ENCODE measurements at regions not wholly inside any gene's neighbourhood (a gene's known extent, or its start where the extent isn't known, plus 50 kb on each side); places are given as distances from the start of the nearest gene placed in this dataset.

DNA sequence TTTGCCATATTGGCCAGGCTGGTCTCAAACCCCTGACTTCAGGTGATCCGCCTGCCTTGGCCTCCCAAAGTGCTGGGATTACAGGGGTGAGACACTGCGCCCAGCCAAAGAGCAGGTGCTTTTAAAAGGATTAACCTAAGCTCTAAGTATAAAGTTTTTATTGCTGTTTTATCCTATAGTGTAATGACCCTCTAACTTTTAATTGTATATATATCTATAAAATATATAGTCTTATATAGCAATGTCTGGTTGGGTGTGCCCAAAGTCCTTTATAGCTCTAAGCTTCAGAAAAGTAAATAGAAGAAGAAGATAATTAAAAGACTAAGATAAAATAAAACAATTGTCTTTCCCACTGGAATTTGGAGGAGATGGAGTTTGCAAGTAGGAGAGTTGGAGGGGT lies 73.8 kb upstream of the ATP5PO start:
- Histone ChIP-seq H2AFZ (no peak overlapping the region), H4K20me1 (ENCODE audit: insufficient read depth) (no peaks in the 10 kb centered on the region), H3K27me3 (ENCODE audit: insufficient read depth, low read depth) (no peaks in the 10 kb centered on the region), H3K4me3 (no peak overlapping the region), H3K27ac (no peak overlapping the region), H3K36me3 (ENCODE audit: low read depth) (no peaks in the 10 kb centered on the region), H3K9me2 (ENCODE audit: insufficient read depth) (no peaks in the 10 kb centered on the region), H3K9me3 (ENCODE audit: insufficient read depth, low read depth) (no peaks in the 10 kb centered on the region), H3K4me2 (no peak overlapping the region), H3K4me1 (replicated peaks; ENCODE audit: insufficient read depth) (no peaks in the 10 kb centered on the region), H3K79me2 (ENCODE audit: low read depth) (no peaks in the 10 kb centered on the region), H3F3A (ENCODE audit: insufficient read depth, low read depth) (no peaks in the 10 kb centered on the region)
- no TSS peak for BruUV-seq (replicated peaks)
- ChIA-PET POLR2A (ENCODE audit: unreplicated experiment) (no interaction called here), CTCF (no interaction called here)
- intact Hi-C loops (cut with micrococcal nuclease; ENCODE audit: unreplicated experiment): no loop called here
- no peak for DNase-seq
- no peak for TF ChIP-seq CTCF (conservative IDR thresholded peaks at IDR 0.05)
- no peak for TF ChIP-seq EZH2 (IDR thresholded peaks at IDR 0.05; ENCODE audit: low read depth)

DNA sequence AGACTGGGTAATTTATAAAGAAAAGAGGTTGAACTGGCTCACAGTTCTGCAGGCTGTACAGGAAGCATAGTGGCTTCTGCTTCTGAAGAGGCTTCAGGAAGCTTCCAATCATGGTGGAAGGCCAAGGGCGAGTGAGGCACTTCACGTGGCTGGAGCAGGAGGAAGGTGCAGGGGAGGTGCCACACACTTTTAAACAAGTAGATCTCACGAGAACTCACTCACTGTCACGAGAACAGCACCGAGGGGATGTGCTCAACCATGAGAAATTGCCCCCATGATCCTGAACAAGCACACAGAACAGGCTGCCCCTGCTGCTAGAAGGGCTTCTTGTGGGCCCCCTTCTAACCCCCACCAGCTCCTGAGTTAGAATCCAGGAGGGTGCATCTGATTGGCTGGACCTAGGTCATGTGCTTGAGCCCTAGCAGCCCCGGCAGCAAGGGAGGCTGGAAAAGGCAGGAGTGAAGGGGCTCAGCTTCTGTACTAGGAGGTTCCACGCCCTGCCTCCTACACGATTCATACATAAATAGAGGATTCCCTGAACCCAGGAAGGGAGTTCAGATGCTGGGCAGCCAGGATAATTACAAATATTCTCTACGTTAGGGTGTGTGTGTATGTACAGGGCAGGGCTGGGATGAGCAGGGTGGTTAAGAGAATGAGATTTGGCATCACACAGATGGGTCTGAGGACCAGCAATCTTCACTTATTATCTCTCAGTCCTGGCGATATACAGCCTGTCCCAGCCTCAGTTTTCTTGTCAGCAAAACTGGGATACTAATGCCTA lies 72.8 kb upstream of the ATP5PO start:
- no peaks in the 10 kb centered on the region for H3K27me3 ChIP-seq (ENCODE audit: insufficient read depth, low read depth)
- no peaks in the 10 kb centered on the region for H3F3A ChIP-seq (ENCODE audit: insufficient read depth, low read depth)
- BruUV-seq (replicated peaks): no TSS peak
- intact Hi-C loops (cut with micrococcal nuclease; ENCODE audit: unreplicated experiment): no loop called here
- H2AFZ ChIP-seq: no peak overlapping the region
- H3K36me3 ChIP-seq (ENCODE audit: low read depth): no peaks in the 10 kb centered on the region
- no peaks in the 10 kb centered on the region for H3K9me2 ChIP-seq (ENCODE audit: insufficient read depth)
- H3K4me1 ChIP-seq (replicated peaks; ENCODE audit: insufficient read depth): no peaks in the 10 kb centered on the region
- no peaks in the 10 kb centered on the region for H3K9me3 ChIP-seq (ENCODE audit: insufficient read depth, low read depth)
- H3K27ac ChIP-seq: no peak overlapping the region
- no peak overlapping the region for H3K4me2 ChIP-seq
- no peak overlapping the region for H3K4me3 ChIP-seq
- CTCF ChIA-PET: no interaction called here
- no peaks in the 10 kb centered on the region for H4K20me1 ChIP-seq (ENCODE audit: insufficient read depth)
- no peaks in the 10 kb centered on the region for H3K79me2 ChIP-seq (ENCODE audit: low read depth)
- no peak for TF ChIP-seq CTCF (conservative IDR thresholded peaks at IDR 0.05)
- TF ChIP-seq EZH2 (IDR thresholded peaks at IDR 0.05; ENCODE audit: low read depth): no peak
- no peak for DNase-seq
- POLR2A ChIA-PET (ENCODE audit: unreplicated experiment): no interaction called here

DNA sequence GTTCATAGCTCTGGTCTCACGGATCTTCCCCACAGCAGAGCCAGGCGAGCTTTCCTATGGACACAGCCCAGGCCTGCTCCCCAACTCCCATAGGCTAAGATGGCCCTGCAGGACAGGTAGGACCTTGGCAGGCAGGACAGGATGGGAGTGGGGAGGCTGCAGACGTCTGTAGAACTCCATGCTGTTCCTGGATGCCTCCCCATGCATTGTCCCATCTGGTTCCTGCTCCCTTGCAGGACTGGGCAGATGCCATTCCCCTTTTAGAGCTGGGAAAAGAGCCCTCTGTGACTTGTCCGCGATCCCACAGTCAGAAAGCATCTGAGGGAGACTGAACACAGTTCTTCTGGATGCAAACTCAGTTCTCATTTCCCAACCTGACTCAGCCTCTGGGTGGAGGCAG lies 71.9 kb upstream of the ATP5PO start:
- Histone ChIP-seq H3K4me2 (no peak overlapping the region), H2AFZ (no peak overlapping the region), H3K36me3 (ENCODE audit: low read depth) (no peaks in the 10 kb centered on the region), H3K4me1 (replicated peaks; ENCODE audit: insufficient read depth) (no peaks in the 10 kb centered on the region), H4K20me1 (ENCODE audit: insufficient read depth) (no peaks in the 10 kb centered on the region), H3K27me3 (ENCODE audit: insufficient read depth, low read depth) (no peaks in the 10 kb centered on the region), H3F3A (ENCODE audit: insufficient read depth, low read depth) (no peaks in the 10 kb centered on the region), H3K9me2 (ENCODE audit: insufficient read depth) (no peaks in the 10 kb centered on the region), H3K27ac (no peak overlapping the region), H3K4me3 (no peak overlapping the region), H3K9me3 (ENCODE audit: insufficient read depth, low read depth) (no peaks in the 10 kb centered on the region), H3K79me2 (ENCODE audit: low read depth) (no peaks in the 10 kb centered on the region)
- POLR2A ChIA-PET (ENCODE audit: unreplicated experiment): no interaction called here
- CTCF ChIA-PET: no interaction called here
- TF ChIP-seq CTCF (conservative IDR thresholded peaks at IDR 0.05) (no peak), EZH2 (IDR thresholded peaks at IDR 0.05; ENCODE audit: low read depth) (no peak)
- intact Hi-C loops (cut with micrococcal nuclease; ENCODE audit: unreplicated experiment): no loop called here
- BruUV-seq (replicated peaks): no TSS peak
- DNase-seq: no peak
